GM15510 (cell line): ENCODE measurements at regions not wholly inside any gene's neighbourhood (a gene's known extent, or its start where the extent isn't known, plus 50 kb on each side); places are given as distances from the start of the nearest gene placed in this dataset.

Experiments used
- POLR2A ChIP-seq: IDR thresholded peaks from 3 replicates; pipeline ENCODE4 v1.6.1; 2011; ENCODE audit warnings: borderline replicate concordance; ENCODE audit not compliant: insufficient read length; ENCODE audit errors: extremely low read depth

DNA sequence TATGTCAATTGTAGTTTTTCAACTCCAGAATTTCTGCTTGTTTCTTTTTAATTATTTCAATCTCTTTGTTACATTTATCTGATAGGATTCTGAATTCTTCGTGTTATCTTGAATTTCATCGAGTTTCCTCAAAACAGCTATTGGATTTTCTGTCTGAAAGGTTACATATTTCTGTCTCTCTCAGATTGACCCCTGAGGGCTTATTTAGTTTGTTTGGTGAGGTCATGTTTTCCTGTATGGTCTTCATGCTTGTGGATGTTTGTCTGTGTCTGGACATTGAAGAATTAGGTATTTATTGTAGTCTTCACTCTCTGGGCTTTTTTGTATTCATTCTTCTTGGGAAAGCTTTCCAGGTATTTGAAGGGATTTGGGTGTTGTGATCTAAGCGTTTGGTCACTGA is 85.6 kb downstream of the SNAPC1 start:
- TF ChIP-seq POLR2A = no peak

DNA sequence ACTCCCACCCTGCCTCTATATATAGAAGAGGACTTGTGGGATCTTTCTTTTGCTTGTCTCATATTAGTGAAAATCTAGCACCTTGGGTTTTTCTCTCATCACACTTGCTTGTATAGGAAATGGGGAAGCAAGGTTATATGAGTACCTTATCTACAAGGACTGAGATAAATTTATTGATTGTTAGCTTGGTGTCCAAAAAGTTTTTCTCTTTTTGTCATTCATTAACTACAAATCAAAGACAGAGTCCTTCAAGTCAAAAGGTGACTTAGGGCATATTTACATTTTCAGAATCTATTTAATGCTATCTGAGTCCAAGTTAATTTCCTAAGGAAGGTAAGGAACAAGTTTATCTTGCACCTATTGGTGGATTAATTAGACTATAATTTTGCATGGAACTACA is 92.7 kb downstream of the SNAPC1 start:
- no peak for TF ChIP-seq POLR2A

DNA sequence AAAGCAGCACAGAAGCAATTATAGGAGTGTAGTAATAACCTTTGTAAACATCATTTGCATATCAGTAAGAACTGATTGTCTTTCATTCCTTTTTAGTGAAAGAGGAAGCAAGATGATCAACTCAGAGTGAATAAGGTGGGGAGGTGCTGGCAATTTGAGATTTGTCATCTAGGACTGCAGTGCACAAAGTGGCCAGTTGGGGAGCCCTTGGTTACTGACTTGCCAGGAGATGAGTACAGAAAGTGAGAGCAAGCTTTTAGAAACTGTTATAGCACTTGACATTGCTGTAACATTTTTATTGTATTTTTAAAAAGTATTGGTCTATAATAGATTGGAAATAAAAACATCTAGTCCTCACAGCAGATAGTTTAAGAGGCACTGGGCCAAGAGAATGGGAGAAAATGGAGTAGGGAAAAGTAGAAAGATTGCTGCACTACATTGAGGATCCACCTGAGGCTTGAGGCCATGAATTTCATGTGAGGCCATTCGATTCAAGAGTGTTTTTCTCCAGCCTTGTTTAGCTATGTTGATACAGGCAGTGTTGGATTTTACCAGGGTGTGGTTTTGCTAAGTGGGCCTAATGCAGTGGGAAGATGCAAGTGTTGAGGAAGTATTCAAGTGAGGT is 98.2 kb downstream of the SNAPC1 start:
- no peak for TF ChIP-seq POLR2A

DNA sequence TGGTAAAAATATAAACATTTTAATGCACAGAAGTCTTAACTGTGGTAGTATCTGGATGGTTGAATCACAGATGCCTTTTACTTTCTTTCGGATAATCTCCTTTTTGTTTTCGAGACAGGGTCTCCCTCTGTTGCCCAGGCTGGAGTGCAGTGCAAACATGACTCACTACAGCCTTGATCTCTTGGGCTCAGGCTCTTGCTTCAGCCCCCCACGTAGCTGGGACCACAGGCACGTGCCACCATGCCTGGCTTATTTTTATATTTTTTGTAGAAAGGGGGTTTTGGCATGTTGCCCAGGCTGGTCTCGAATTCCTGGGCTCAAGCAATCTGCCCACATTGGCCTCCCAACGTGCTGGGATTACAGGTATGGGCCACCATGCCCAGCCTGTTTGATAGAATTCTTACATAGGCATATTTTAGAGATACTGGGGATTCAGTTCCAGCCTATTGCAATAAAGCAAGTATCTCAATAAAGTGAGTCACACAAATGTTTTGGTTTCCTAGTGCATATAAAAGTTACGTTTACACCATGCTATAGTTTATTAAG is 99.2 kb downstream of the SNAPC1 start:
- no peak for TF ChIP-seq POLR2A

DNA sequence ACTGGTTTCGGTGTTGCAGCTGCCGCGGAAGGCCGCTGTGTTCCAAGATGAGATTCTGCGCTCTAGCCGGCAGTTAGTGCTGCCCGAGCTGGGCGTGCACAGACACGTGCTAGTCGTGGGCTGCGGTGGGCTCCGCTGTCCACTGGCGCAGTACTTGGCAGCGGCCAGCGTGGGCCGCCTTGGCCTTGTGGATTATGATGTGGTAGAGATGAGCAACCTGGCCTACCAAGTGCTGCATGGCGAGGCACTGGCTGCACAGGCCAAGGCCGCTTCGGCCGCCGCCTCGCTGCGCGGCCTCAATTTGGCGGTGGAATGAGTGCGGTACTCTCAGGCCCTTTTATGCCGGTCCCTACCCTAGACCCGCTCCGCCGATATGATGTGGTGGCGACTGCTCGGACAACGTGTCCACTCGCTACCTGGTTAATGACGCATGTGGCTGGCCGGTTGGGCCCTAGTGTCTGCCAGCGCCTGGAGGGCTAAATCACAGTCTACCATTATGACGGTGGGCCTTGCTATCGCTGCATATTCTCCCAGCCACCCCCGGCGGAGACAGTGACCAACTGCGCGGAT is 102.2 kb downstream of the SNAPC1 start:
- no peak for TF ChIP-seq POLR2A

DNA sequence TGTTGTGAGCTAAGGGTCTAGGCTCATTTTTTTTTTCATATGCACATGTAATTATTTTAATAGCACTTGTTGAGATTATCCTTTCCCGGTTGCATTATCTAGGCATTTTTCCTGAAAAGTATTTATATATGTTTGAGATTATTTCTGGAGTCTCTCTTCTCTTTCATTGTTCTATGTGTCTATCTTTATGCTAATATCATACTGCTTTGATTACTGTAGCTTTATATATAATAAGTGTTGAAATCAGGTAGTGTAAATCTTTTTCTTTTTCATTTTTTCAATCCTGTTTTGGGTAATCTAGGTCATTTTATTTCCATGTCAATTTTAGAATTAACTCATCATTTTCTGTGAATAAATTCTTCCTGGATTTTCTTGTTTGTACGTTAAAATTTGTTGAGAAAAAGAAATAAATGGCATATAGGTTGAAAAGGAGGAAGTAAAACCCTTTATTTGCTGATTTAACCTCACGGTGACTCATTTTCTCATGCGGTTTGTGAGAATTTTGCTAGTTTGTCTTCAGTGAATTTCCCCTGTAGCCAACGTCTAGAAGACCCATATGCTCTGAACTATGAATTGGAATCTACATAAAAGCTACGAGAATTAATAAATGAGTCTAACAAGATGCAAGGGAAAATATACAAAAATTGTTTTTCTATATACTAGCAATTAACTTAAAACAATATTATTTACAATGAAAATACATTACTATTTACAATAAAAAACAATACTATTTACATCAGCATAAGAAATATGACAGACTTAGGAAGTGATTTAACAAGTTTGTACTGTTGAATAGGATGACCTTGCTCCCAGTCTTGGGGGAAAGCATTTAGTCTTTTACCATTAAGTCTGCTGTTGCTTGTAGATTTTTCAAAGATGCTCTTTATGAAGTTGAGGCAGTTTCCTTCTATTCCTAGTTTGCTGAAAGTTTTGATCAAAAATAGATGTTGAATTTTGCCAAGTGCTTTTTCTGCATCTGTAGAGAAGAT is 105.0 kb downstream of the SNAPC1 start:
- TF ChIP-seq POLR2A = no peak

DNA sequence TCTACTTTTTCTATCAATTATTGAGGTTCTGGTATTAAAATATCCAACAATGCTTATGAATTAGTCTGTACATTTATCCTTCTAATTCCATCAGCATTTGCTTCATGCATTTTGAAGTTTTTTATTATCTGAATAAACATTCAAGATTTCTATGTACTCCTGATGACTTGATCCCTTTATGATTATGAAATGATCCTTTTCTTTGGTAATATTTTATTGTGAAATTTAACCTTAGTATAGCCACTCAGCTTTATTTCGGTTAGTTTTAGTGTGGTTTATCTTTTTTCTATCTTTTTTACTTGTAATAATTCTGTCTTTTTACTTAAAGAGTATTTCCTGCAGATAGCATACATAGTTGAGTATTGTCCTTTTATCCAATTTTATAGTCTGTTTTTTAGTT is 106.6 kb downstream of the SNAPC1 start:
- TF ChIP-seq POLR2A = no peak

DNA sequence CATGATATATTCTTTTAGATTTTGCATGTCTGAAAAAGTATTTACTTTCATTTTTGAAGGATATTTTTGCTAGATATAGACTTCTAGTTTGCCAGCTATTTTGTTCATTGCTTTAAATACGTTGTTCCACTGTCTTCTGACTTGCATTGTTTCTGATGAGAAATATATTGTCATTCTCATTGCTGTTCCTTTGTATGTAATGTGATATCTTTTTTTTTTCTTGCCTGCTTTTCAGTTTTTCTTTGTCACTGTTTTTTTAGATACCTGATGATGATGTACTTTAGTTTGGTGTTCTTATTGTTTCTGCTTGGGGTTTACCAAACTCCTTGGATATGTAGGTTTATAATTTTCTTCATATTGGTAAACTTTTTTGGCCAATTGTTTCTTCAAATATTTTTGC is 107.9 kb downstream of the SNAPC1 start:
- TF ChIP-seq POLR2A = no peak

DNA sequence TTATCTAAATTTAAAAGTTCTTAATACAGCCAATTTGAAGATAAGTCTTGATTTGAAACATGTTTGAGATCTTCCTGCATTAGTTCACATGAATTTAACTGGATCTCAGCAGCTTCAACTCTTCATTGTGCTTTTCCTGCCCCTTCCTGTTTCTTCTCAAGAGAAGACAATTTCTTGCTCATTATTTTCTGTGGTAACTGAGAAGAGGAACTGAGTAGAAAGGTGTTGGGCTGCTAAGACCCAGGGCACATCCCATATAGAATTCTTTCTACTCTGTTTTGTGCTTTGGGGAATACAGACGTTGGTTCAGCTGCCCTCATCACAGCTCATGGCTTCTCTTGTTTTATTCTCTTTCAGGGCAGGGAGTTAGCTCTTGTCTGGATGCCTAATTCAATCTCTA is 110.2 kb downstream of the SNAPC1 start:
- TF ChIP-seq POLR2A = no peak

DNA sequence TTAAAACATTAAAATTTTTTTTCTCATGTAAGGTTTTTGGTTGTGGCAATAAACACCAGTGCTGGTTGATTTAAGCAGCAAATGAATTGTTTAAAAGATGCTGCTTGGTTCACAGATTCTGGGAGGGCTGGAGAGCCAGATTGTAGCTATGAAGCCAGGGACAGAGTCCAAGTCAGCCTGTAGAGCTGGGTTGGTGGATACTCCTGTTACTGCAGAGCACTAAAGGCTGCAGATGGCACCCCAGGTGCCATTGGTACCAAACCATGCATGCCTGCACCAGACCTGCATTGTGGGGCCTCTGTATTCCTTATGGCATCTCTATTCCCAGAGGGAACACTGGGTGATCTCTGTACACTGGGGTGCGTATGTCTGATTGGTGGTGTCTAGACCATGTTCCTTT is 113.3 kb downstream of the SNAPC1 start:
- TF ChIP-seq POLR2A = no peak

DNA sequence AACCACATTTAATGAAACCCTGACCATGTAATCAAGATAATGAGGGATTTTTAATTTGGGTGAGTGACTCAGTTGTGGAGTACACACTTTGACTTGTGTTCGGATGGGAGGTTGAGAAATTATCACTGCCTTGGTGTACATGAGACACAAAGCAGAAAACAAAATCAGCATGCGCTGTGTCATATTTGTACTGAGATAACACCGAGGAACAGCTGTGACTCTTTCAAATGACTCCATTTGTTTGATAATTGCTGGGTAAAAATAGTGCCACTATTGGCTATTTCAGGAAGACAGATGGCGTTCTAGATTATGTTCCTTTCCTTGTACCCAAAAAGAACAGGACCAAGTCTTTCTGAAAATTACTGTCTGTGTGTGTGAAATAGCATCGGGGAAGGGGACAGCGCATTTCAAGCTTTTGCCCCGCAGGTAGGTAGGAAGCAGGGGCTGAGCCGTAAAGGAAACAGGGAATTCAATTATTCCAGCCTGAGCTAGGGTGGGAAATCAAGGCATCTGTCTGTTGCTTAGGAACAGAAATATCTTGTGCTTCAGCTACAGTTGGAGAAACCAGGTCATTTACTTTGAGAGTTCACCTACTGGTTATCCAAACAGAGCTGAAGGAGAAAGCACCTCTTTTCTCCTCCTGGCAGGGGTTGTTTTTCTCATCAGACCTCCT is 114.3 kb downstream of the SNAPC1 start:
- TF ChIP-seq POLR2A = no peak

DNA sequence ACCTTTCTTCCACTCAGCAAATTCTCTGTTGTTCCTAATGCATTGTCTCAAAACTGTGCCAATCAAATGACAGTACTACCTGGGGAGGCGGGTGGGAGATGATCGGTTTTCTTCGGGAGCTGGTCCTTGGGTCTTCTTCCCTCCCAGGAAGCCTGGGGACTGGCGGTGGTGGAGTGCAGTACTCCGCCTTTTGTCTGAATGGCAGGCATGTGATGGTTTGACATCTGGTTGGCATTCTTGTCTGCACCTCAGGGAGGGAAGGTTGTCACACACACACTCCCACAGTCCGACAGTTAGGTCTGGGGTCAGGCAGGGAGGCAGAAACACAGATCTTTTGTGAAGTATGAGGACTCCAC is 114.8 kb downstream of the SNAPC1 start:
- no peak for TF ChIP-seq POLR2A

DNA sequence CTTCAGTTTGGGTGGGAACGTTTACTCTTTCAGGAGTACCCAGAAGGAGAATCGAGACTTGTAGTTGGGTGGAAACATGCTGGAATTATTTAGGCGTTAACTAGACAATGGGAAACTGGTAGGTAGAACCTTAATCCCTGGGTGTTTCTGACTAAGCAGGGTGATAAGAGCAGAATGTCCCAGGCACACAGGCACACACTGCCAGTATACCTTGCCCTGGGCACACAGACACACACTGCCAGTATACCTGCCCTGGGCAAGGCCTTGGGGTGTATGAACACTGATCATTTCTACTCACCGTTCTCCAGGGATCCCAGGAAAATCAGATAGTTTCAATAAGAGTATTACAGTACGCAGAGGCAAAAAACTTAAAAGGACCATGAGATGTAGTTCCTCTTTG is 115.5 kb downstream of the SNAPC1 start:
- no peak for TF ChIP-seq POLR2A

DNA sequence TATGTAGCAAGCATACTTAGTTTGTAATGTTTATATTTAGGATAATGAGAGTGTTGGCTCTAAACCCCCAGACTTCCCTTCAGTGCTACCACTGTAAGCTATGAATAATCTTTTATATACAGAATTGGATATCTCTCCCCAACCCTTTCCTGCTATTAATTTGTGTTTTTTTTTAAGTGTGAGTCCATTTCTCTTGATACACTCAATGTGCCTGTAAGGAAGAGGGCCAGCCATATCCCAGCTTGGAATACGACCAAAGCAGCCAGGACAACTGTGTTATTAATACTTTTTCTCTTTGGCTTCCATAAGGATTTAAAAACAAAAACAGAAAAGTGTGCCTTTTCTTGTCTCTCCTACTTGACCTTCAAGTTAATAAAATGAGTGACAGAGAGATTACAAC is 116.7 kb downstream of the SNAPC1 start:
- no peak for TF ChIP-seq POLR2A

DNA sequence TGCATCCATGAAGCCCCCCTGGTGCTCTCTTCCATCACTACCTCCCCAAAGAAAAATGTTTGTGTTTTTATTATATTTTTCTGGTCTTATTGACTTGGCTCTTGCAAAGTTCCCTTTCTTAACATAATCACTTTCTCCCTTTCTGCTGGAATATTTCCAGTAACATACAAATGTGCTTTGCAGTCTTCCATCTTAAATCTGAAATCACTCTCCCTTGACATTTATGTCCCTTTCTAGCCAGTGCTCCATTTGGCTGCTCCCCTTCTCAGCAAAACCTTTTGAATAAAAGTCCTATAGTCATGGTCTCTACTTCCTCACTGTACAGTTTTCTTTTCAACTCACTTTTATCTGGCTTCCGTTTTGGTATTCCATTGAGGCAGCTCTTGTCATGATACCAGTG is 118.8 kb downstream of the SNAPC1 start:
- TF ChIP-seq POLR2A = no peak
